GM12878 (cell line): ENCODE measurements at regions not wholly inside any gene's neighbourhood (a gene's known extent, or its start where the extent isn't known, plus 50 kb on each side); places are given as distances from the start of the nearest gene placed in this dataset.

Experiments used
- ATAC-seq: fragments of 200-7000 bp; cut with Tn5 transposase; 3 replicates; pipeline ENCODE4 v1.9.1; 2020; ENCODE audit warnings: mild to moderate bottlenecking, moderate library complexity
- BruUV-seq: library from RNA; stranded (reverse); fragments of 400-500 nt; replicated peaks from 2 replicates; lab custom pipeline; 2021; lab: Mats Ljungman, UMichigan
- CTCF ChIA-PET: fragments of 300-600 bp; sonication (Branson Sonifier 250); formaldehyde crosslinking; extraction: SDS; loops from one replicate; lab custom pipeline; 2021; ENCODE audit warnings: inconsistent platforms; lab: Yijun Ruan, JAX
- POLR2A ChIA-PET: fragments of 350-600 bp; formaldehyde crosslinking; extraction: SDS; loops from one replicate; lab custom pipeline; 2021; ENCODE audit warnings: inconsistent platforms; lab: Charles Lee
- RAD21 ChIA-PET: fragments of 300-600 bp; sonication (Branson Sonifier 250); formaldehyde crosslinking; loops from one replicate; lab custom pipeline; 2023; ENCODE audit warnings: antibody characterized with exemption; ENCODE audit not compliant: unreplicated experiment; lab: Charles Lee
- SMC1A ChIA-PET: fragments of 300-600 bp; sonication (Branson Sonifier 250); formaldehyde crosslinking; loops from one replicate; lab custom pipeline; 2023; ENCODE audit not compliant: unreplicated experiment, uncharacterized antibody; lab: Charles Lee
- DNase-seq: peaks from one replicate; pipeline ENCODE4 v3.0.0-alpha.2; 2011; ENCODE audit warnings: low read depth, low spot score
- FAIRE-seq: peaks from 3 replicates; lab custom pipeline; 2011; peaks lifted over from hg19 to GRCh38; lab: Jason Lieb, UNC
- H2AFZ ChIP-seq: 2 replicates; pipeline ENCODE4 v1.6.0; 2011; ENCODE audit warnings: low read depth, low read length, control low read depth; ENCODE audit not compliant: control insufficient read depth
- H3K27ac ChIP-seq: 2 replicates; pipeline ENCODE4 v1.5.1; 2011; ENCODE audit warnings: control low read depth; ENCODE audit not compliant: control insufficient read depth, insufficient read depth
- H3K27me3 ChIP-seq, 2 experiments: replicated peaks in 1 of 2; 2 replicates each; pipeline versions ENCODE4 v1.6.0 to v1.6.1; 2011; ENCODE audit warnings: low read length in 1 of 2; ENCODE audit not compliant: control insufficient read depth in 2 of 2, insufficient read depth in 2 of 2
- H3K36me3 ChIP-seq, 2 experiments: 2 replicates each; pipeline ENCODE4 v1.5.1; 2011; ENCODE audit warnings: low read length in 1 of 2; ENCODE audit not compliant: control insufficient read depth in 2 of 2, insufficient read depth in 2 of 2
- H3K4me1 ChIP-seq: 2 replicates; pipeline ENCODE4 v1.6.1; 2011; ENCODE audit warnings: mild to moderate bottlenecking, low read length, moderate library complexity, mixed read lengths; ENCODE audit not compliant: control insufficient read depth, insufficient read depth
- H3K4me2 ChIP-seq: 2 replicates; pipeline ENCODE4 v1.6.0; 2011; ENCODE audit warnings: control low read depth; ENCODE audit not compliant: control insufficient read depth, insufficient read depth
- H3K4me3 ChIP-seq: fragments of 200-600 bp; sonication (generic); 2 replicates; pipeline ENCODE4 v1.5.1; 2016
- H3K79me2 ChIP-seq: 2 replicates; pipeline ENCODE4 v1.6.0; 2011; ENCODE audit warnings: low read length; ENCODE audit not compliant: control insufficient read depth, insufficient read depth
- H3K9ac ChIP-seq: 2 replicates; pipeline ENCODE4 v1.8.0; 2011; ENCODE audit warnings: low read length, control low read depth, mixed read lengths; ENCODE audit not compliant: control insufficient read depth, insufficient read depth
- H3K9me3 ChIP-seq: replicated peaks from 3 replicates; pipeline ENCODE4 v1.5.1; 2011; ENCODE audit warnings: mild to moderate bottlenecking, low read length; ENCODE audit not compliant: control insufficient read depth, insufficient read depth
- H4K20me1 ChIP-seq: 2 replicates; pipeline ENCODE4 v1.6.0; 2011; ENCODE audit not compliant: control insufficient read depth, insufficient read depth
- BCL3 ChIP-seq: IDR thresholded peaks from 2 replicates; pipeline ENCODE4 v1.6.1; 2011; ENCODE audit warnings: borderline replicate concordance, low read depth, mild to moderate bottlenecking, moderate library complexity, low read length; ENCODE audit not compliant: insufficient read depth, poor library complexity, severe bottlenecking
- CEBPZ ChIP-seq: fragments of 150-350 bp; IDR thresholded peaks from 2 replicates; pipeline ENCODE4 v1.6.1; 2016; ENCODE audit warnings: low read depth, low read length
- HCFC1 ChIP-seq: fragments of 150-350 bp; IDR thresholded peaks from 2 replicates; pipeline ENCODE4 v1.6.1; 2014; ENCODE audit warnings: low read length
- HDAC2 ChIP-seq: fragments of 200-600 bp; sonication (generic); IDR thresholded peaks from 2 replicates; pipeline ENCODE4 v1.6.1; 2017
- IRF3 ChIP-seq: fragments of 450-650 bp; IDR thresholded peaks from 2 replicates; pipeline ENCODE4 v1.6.1; 2014; ENCODE audit warnings: mild to moderate bottlenecking
- IRF4 ChIP-seq: IDR thresholded peaks from 2 replicates; pipeline ENCODE4 v1.6.1; 2011; ENCODE audit warnings: low read depth, low read length
- KLF5 ChIP-seq: fragments of 450-650 bp; IDR thresholded peaks from 2 replicates; pipeline ENCODE4 v1.6.1; 2014; ENCODE audit warnings: mild to moderate bottlenecking; ENCODE audit not compliant: partially characterized antibody
- MXI1 ChIP-seq: fragments of 150-350 bp; IDR thresholded peaks from 2 replicates; pipeline ENCODE4 v1.6.1; 2011; ENCODE audit warnings: low read depth, mild to moderate bottlenecking, inconsistent platforms, low read length, improper control_type of control experiment
- PKNOX1 ChIP-seq: fragments of 450-650 bp; IDR thresholded peaks from 2 replicates; pipeline ENCODE4 v1.6.1; 2016; ENCODE audit warnings: mild to moderate bottlenecking
- SIX5 ChIP-seq: IDR thresholded peaks from 2 replicates; pipeline ENCODE4 v1.6.1; 2011; ENCODE audit warnings: mild to moderate bottlenecking, low read depth, low read length, moderate library complexity; ENCODE audit not compliant: severe bottlenecking
- SUPT20H ChIP-seq: IDR thresholded peaks from 2 replicates; pipeline ENCODE4 v1.6.1; 2011; ENCODE audit warnings: low read depth, mild to moderate bottlenecking, low read length, moderate library complexity, borderline replicate concordance; ENCODE audit not compliant: control insufficient read depth
- WGBS: methylation state at CpG from one replicate; pipeline ENCODE4 v1.1.6; 2016; ENCODE audit warnings: low lambda C conversion rate; ENCODE audit not compliant: insufficient replicate concordance, insufficient coverage; ENCODE audit errors: missing lambda C conversion rate; 5-methylcytosine and 5-hydroxymethylcytosine counted together
- in situ Hi-C: fragments of 300-500 bp; cut with MboI; formaldehyde crosslinking; loops from 9 replicates; pipeline ENCODE4 v1.14.3; 2018; ENCODE audit warnings: mixed read lengths
- intact Hi-C: fragments of 100-400 bp; cut with micrococcal nuclease; formaldehyde crosslinking; loops from one replicate; pipeline ENCODE4 v1.14.2; 2022; ENCODE audit not compliant: unreplicated experiment

GRCh38 chr7:106397994-106398393 lies 113.2 kb upstream of the NAMPT start:
- no peaks in the 10 kb centered on the region for H3K79me2 ChIP-seq
- ChIA-PET CTCF (no interaction called here), POLR2A (no interaction called here), RAD21 (no interaction called here), SMC1A (interaction anchor here (1.0 to 1.1 kb wide), 3 partner anchors 11 to 38 kb away, joined by 3 to 4 read pairs (median 3); no protein-coding TSS in a partner anchor)
- no peaks in the 10 kb centered on the region for H3K36me3 ChIP-seq
- no peaks in the 10 kb centered on the region for H3K4me1 ChIP-seq
- H3K4me2 ChIP-seq: no peak overlapping the region
- intact Hi-C loops: no loop called here
- no peak overlapping the region for H3K4me3 ChIP-seq
- no peak overlapping the region for H3K27ac ChIP-seq
- WGBS: 73% methylated on average over 5 of the region's 5 CpGs
- H3K9me3 ChIP-seq: no peaks in the 10 kb centered on the region; the same call in 2 of the 3 replicates
- no peak for TF ChIP-seq PKNOX1
- no peak for TF ChIP-seq MXI1
- H3K27me3 ChIP-seq: no peaks in the 10 kb centered on the region
- H4K20me1 ChIP-seq: no peaks in the 10 kb centered on the region
- in situ Hi-C loops: no loop called here
- BruUV-seq: no TSS peak
- no peak for FAIRE-seq
- no peak overlapping the region for H2AFZ ChIP-seq
- ATAC-seq: no peak
- H3K9ac ChIP-seq: no peak overlapping the region
- no peak for DNase-seq

- Histone ChIP-seq H2AFZ (no peak overlapping the region), H4K20me1 (no peaks in the 10 kb centered on the region), H3K4me3 (no peak overlapping the region), H3K36me3 (no peaks in the 10 kb centered on the region), H3K27ac (no peak overlapping the region), H3K27me3 (no peaks in the 10 kb centered on the region), H3K9ac (no peak overlapping the region), H3K4me2 (no peak overlapping the region), H3K79me2 (no peaks in the 10 kb centered on the region), H3K9me3 (no peaks in the 10 kb centered on the region), H3K4me1 (no peaks in the 10 kb centered on the region)
- CTCF ChIA-PET: interaction anchor here (1.4 kb wide), 1 partner anchor 217 kb away, joined by 4 read pairs; no protein-coding TSS in a partner anchor
- FAIRE-seq (no peak), ATAC-seq (no peak), DNase-seq (no peak)
- POLR2A ChIA-PET: no interaction called here
- intact Hi-C loops: no loop called here
- in situ Hi-C loops: no loop called here
- RAD21 ChIA-PET: interaction anchor here (0.9 kb wide), 1 partner anchor 217 kb away, joined by 4 read pairs; no protein-coding TSS in a partner anchor
- SMC1A ChIA-PET: interaction anchor here (0.7 to 1.8 kb wide), 3 partner anchors 14 to 68 kb away, joined by 3 to 7 read pairs (median 3); no protein-coding TSS in a partner anchor
- no TSS peak for BruUV-seq
- no peak for TF ChIP-seq HDAC2
- TF ChIP-seq HCFC1: no peak
- no peak for TF ChIP-seq BCL3
- TF ChIP-seq KLF5: no peak
- TF ChIP-seq IRF4: no peak
- no peak for TF ChIP-seq SUPT20H
- no peak for TF ChIP-seq IRF3
- TF ChIP-seq CEBPZ: no peak
- no peak for TF ChIP-seq SIX5
Measured at GRCh38 chr7:106394526-106394925, 109.7 kb upstream of the NAMPT start.
